T-cell (primary cell): ENCODE measurements at regions not wholly inside any gene's neighbourhood (a gene's known extent, or its start where the extent isn't known, plus 50 kb on each side); places are given as distances from the start of the nearest gene placed in this dataset.

ENCODE experiments used
- ATAC-seq, 4 experiments: fragments of 200-7000 bp in 3 of 4; fragments of 150-1000 bp in 1 of 4; cut with Tn5 transposase; replicated peaks in 1 of 4; 1 replicate in 3 of 4; 2 replicates in 1 of 4; pipeline ENCODE4 v1.10.0; 2021; ENCODE audit warnings: moderate library complexity in 3 of 4, mild to moderate bottlenecking in 2 of 4, moderate number of reproducible peaks in 1 of 4
- CTCF ChIA-PET, 2 donors: fragments of 300-600 bp; sonication (Branson Sonifier 250); formaldehyde crosslinking; loops; one replicate each; lab custom pipeline; 2022; ENCODE audit warnings: antibody characterized with exemption in 2 of 2; lab: Charles Lee
- POLR2A ChIA-PET, 2 donors: fragments of 300-600 bp; sonication (Branson Sonifier 250); formaldehyde crosslinking; loops; one replicate each; lab custom pipeline; 2022; ENCODE audit warnings: antibody characterized with exemption in 2 of 2; lab: Charles Lee
- DNase-seq, 35 experiments: peaks; one replicate each; pipeline versions ENCODE4 v3.0.0 to v3.0.0-alpha.2; 2013 to 2023
- H3K27ac ChIP-seq: one replicate; pipeline ENCODE4 v1.5.1; 2013; ENCODE audit warnings: low read length
- H3K27me3 ChIP-seq, 2 experiments: replicated peaks in 1 of 2; 1 replicate in 1 of 2; 2 replicates in 1 of 2; pipeline versions ENCODE4 v1.6.1 to v1.7.0; 2013; ENCODE audit warnings: low read length in 1 of 2, mixed read lengths in 1 of 2; ENCODE audit not compliant: control insufficient read depth in 2 of 2, insufficient read depth in 2 of 2; ENCODE audit errors: extremely low read depth in 1 of 2
- H3K36me3 ChIP-seq, 2 donors: 1 replicate in 1 of 2; 2 replicates in 1 of 2; pipeline versions ENCODE4 v1.6.1 to v1.7.0; 2013; ENCODE audit warnings: low read length in 1 of 2; ENCODE audit not compliant: control insufficient read depth in 2 of 2, insufficient read depth in 1 of 2; ENCODE audit errors: extremely low read depth in 1 of 2
- H3K4me1 ChIP-seq, 2 experiments: 1 replicate in 1 of 2; 2 replicates in 1 of 2; pipeline versions ENCODE4 v1.6.1 to v1.7.0; 2013; ENCODE audit warnings: low read length in 2 of 2, mixed read lengths in 1 of 2; ENCODE audit not compliant: insufficient read depth in 2 of 2, control insufficient read depth in 1 of 2; ENCODE audit errors: extremely low read depth in 1 of 2
- H3K4me3 ChIP-seq, 2 donors: 1 replicate in 1 of 2; 2 replicates in 1 of 2; pipeline versions ENCODE4 v1.5.1 to v1.7.0; 2013; ENCODE audit warnings: mild to moderate bottlenecking in 2 of 2, low read length in 1 of 2, moderate library complexity in 1 of 2; ENCODE audit not compliant: control insufficient read depth in 1 of 2; ENCODE audit errors: extremely low read depth in 1 of 2
- H3K9me3 ChIP-seq: 2 replicates; pipeline ENCODE4 v1.7.0; 2013
- H3K27ac Mint-ChIP-seq, 2 donors: one replicate each; pipeline ENCODE4 v1.8.0; 2020 to 2021; ENCODE audit warnings: mild to moderate bottlenecking in 2 of 2, mixed read lengths in 2 of 2
- H3K27me3 Mint-ChIP-seq, 2 donors: one replicate each; pipeline ENCODE4 v1.8.0; 2021 to 2022; ENCODE audit warnings: mixed read lengths in 2 of 2
- H3K36me3 Mint-ChIP-seq: one replicate; pipeline ENCODE4 v1.8.0; 2021; ENCODE audit warnings: mixed read lengths
- H3K4me1 Mint-ChIP-seq, 3 donors: one replicate each; pipeline ENCODE4 v1.8.0; 2020 to 2022; ENCODE audit warnings: mixed read lengths in 3 of 3, mild to moderate bottlenecking in 1 of 3
- H3K4me3 Mint-ChIP-seq, 3 donors: one replicate each; pipeline ENCODE4 v1.8.0; 2020 to 2022; ENCODE audit warnings: mild to moderate bottlenecking in 3 of 3, mixed read lengths in 3 of 3, moderate library complexity in 3 of 3
- H3K9me3 Mint-ChIP-seq, 3 donors: one replicate each; pipeline ENCODE4 v1.8.0; 2020 to 2022; ENCODE audit warnings: mixed read lengths in 3 of 3
- WGBS: methylation state at CpG from one replicate; pipeline ENCODE4 v1.1.5; 2013; ENCODE audit warnings: missing lambda C conversion rate; ENCODE audit not compliant: insufficient coverage; 5-methylcytosine and 5-hydroxymethylcytosine counted together

DNA sequence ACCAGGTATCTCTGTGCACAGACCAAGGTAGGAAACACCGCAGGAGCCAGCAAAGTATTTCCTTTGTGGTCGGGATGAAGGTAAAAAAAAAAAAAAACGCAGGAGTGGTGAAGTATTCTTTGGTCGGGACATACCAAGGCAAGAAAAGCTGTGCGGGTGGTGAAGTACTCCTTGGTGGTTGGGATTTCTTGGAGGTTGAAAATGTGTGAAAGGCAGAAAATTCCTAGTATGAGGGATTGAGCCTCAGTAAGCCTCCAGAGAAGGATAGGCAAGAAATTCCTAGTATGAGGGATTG lies 802.6 kb downstream of the PLA2G4A start:
- H3K4me1 Mint-ChIP-seq, result no peaks in the 10 kb centered on the region
- H3K9me3 Mint-ChIP-seq, result peaks cover 10 to 34% (median 18%) of the 10 kb centered on the region in 3 donors
- Histone ChIP-seq H3K27ac (no peak overlapping the region), H3K36me3 (no peaks in the 10 kb centered on the region), H3K9me3 (peaks cover 2% of the 10 kb centered on the region), H3K27me3 (no peaks in the 10 kb centered on the region), H3K4me1 (no peaks in the 10 kb centered on the region), H3K4me3 (no peak overlapping the region)
- no peaks in the 10 kb centered on the region for H3K27me3 Mint-ChIP-seq
- POLR2A ChIA-PET, result no interaction called here
- ATAC-seq, result no peak
- DNase-seq, result no peak
- no peaks in the 10 kb centered on the region for H3K36me3 Mint-ChIP-seq
- 79% methylated on average over 5 of the region's 5 CpGs for WGBS
- no peak overlapping the region for H3K4me3 Mint-ChIP-seq
- CTCF ChIA-PET, result no interaction called here
- no peak overlapping the region for H3K27ac Mint-ChIP-seq

DNA sequence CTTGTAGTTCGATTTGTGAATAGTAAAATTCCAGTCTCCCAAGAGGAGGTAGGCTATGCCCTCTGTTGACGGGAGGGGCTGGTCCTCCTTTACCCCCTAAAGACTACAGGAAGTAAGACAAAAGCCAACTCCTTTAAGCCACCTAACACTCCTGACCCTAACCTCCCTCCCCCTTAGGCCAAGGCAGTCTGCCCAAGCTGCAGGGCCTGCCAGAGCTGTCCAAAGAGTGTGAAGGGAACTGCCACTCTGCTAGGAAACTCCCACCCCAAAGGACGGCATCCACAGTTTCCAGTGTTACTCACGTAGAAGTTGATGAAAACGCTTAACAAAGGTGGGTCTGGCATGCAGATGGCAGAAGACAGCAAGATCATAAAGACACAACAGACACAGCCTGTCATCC lies 803.2 kb downstream of the PLA2G4A start:
- ChIA-PET POLR2A (no interaction called here), CTCF (no interaction called here)
- H3K4me1 Mint-ChIP-seq, result no peaks in the 10 kb centered on the region
- peaks cover 2% of the 10 kb centered on the region for H3K9me3 ChIP-seq
- no peaks in the 10 kb centered on the region for H3K27me3 Mint-ChIP-seq
- H3K36me3 Mint-ChIP-seq, result no peaks in the 10 kb centered on the region
- ATAC-seq, result no peak
- no peak overlapping the region for H3K4me3 ChIP-seq
- no peaks in the 10 kb centered on the region for H3K4me1 ChIP-seq
- peaks cover 16 to 37% (median 20%) of the 10 kb centered on the region in 3 donors for H3K9me3 Mint-ChIP-seq
- H3K36me3 ChIP-seq, result no peaks in the 10 kb centered on the region
- H3K27ac Mint-ChIP-seq, result no peak overlapping the region
- no CpG with 5 or more reads among the region's 5 CpGs for WGBS
- DNase-seq, result no peak
- no peak overlapping the region for H3K27ac ChIP-seq
- no peaks in the 10 kb centered on the region for H3K27me3 ChIP-seq
- no peak overlapping the region for H3K4me3 Mint-ChIP-seq

DNA sequence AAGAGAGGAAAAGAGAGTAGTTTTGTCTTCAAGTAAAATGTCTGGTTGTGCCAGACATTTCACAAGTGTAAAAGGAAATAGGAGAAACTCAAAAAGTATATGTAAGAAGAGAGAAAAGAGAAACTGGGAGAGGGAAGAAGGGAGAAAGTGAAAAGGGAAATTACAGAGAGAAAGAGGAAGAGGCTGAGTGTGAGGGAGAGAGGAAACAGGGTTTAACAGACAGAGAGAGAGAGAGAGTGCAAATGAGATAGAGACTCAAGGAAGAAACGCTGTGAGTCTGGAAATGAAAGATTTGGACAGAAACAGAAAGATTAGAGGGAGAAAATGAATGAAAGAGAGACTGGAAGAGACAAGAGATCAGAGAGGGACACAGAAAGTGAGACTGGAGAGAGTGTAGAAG lies 806.2 kb downstream of the PLA2G4A start:
- Mint-ChIP-seq H3K4me1 (no peaks in the 10 kb centered on the region), H3K27me3 (no peaks in the 10 kb centered on the region), H3K9me3 (peaks cover 18 to 41% (median 31%) of the 10 kb centered on the region in 3 donors), H3K36me3 (no peaks in the 10 kb centered on the region), H3K27ac (no peak overlapping the region), H3K4me3 (no peak overlapping the region)
- Histone ChIP-seq H3K27me3 (no peaks in the 10 kb centered on the region), H3K4me1 (no peaks in the 10 kb centered on the region), H3K4me3 (no peak overlapping the region), H3K36me3 (no peaks in the 10 kb centered on the region), H3K27ac (no peak overlapping the region), H3K9me3 (peaks cover 2% of the 10 kb centered on the region)
- 0% methylated on average over 1 of the region's 1 CpG for WGBS
- ChIA-PET CTCF (no interaction called here), POLR2A (no interaction called here)
- ATAC-seq, result no peak
- no peak for DNase-seq

DNA sequence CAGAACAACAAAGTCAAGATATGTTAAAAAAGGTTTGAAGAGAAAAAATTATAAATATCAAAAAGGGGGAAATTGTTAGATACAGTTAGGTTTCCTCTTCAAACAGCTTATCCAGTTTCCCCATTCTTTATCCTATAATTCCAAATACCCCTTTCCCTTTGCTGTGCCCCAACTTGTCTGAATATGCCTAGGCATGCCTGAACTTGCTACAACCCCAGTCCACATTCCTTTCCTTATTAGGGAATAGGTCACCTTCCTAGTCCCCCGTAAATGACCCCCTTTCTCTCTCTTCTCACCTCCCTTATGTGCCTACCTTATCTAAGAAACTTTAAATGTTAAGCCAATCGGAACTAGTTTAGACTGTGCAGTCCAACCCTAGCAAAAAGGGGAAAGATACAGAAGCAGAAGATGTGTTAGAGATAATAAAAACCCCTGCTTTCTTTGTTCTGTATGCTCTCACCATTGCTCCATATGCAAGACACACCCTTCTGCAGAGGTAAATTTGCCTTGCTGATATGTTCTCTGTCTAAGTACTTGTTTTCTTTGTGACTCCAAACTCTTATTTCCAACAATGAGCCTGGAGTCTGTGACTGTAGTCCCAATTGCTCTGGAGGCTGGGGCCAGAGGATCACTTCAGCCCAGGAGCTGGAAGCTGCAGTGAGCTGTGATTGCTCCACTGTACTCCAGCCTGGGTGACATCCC lies 810.1 kb downstream of the PLA2G4A start:
- Mint-ChIP-seq H3K27ac (no peak overlapping the region), H3K4me1 (no peaks in the 10 kb centered on the region), H3K36me3 (no peaks in the 10 kb centered on the region), H3K4me3 (no peak overlapping the region), H3K27me3 (no peaks in the 10 kb centered on the region), H3K9me3 (peaks cover 5 to 30% (median 28%) of the 10 kb centered on the region in 3 donors)
- CTCF ChIA-PET, result no interaction called here
- Histone ChIP-seq H3K36me3 (no peaks in the 10 kb centered on the region), H3K4me3 (no peak overlapping the region), H3K27me3 (no peaks in the 10 kb centered on the region), H3K27ac (no peak overlapping the region), H3K4me1 (no peaks in the 10 kb centered on the region), H3K9me3 (no peaks in the 10 kb centered on the region)
- no peak for DNase-seq
- POLR2A ChIA-PET, result no interaction called here
- WGBS, result no CpG with 5 or more reads among the region's 2 CpGs
- ATAC-seq, result no peak

DNA sequence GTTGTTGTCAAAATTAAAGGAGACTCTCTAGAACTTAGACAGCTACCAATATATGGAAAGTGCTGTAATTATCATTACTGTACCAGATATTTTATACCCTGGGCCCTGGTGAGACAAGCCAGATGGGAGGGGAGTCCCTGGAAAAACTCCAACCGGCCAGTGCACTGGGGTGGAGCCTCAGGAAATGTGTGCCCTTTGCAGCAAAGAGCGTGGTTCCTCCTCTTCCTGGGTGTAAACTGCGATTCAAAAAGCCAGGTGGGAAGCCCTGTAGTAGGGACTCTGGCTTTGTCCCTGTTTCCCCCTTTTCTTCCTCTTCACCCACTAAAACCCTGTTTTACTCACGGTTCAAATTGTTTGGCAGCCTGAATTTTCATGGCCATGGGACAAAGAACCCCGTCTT lies 812.3 kb downstream of the PLA2G4A start:
- ChIA-PET POLR2A (no interaction called here), CTCF (no interaction called here)
- Mint-ChIP-seq H3K4me1 (no peaks in the 10 kb centered on the region), H3K27me3 (no peaks in the 10 kb centered on the region), H3K9me3 (peaks cover 4 to 24% (median 23%) of the 10 kb centered on the region in 3 donors), H3K4me3 (no peak overlapping the region), H3K27ac (no peak overlapping the region), H3K36me3 (no peaks in the 10 kb centered on the region)
- Histone ChIP-seq H3K27ac (no peak overlapping the region), H3K4me1 (no peaks in the 10 kb centered on the region), H3K27me3 (no peaks in the 10 kb centered on the region), H3K4me3 (no peak overlapping the region), H3K36me3 (no peaks in the 10 kb centered on the region), H3K9me3 (no peaks in the 10 kb centered on the region)
- 83% methylated on average over 2 of the region's 5 CpGs for WGBS
- DNase-seq (no peak), ATAC-seq (no peak)

DNA sequence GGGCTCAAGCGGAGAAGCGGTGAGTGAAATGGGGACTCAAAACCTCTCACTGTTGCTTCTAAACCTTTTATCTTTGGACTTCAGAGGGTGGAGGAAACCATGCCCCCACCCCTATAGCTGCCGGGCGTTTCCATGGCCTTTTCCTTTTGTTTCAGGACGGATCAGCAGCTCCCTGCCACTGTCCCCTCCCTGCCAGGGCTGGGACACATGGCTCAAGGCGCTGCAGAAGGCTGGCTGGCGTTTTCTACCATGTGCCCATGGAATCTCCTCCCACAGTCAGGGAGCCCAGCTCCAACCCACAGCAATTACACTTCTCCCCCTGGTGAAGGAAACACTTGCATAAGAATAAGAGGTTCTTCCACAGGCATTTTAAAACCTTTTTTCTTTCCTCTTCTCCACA lies 812.7 kb downstream of the PLA2G4A start:
- ChIA-PET CTCF (no interaction called here), POLR2A (no interaction called here)
- 79% methylated on average over 5 of the region's 7 CpGs for WGBS
- DNase-seq (no peak), ATAC-seq (no peak)
- Mint-ChIP-seq H3K9me3 (peaks cover 2 to 23% (median 22%) of the 10 kb centered on the region in 3 donors), H3K4me1 (no peaks in the 10 kb centered on the region), H3K27me3 (no peaks in the 10 kb centered on the region), H3K4me3 (no peak overlapping the region), H3K27ac (no peak overlapping the region), H3K36me3 (no peaks in the 10 kb centered on the region)
- H3K27me3 ChIP-seq, result no peaks in the 10 kb centered on the region
- H3K9me3 ChIP-seq, result no peaks in the 10 kb centered on the region
- no peak overlapping the region for H3K4me3 ChIP-seq
- H3K4me1 ChIP-seq, result no peaks in the 10 kb centered on the region
- H3K27ac ChIP-seq, result no peak overlapping the region
- no peaks in the 10 kb centered on the region for H3K36me3 ChIP-seq

DNA sequence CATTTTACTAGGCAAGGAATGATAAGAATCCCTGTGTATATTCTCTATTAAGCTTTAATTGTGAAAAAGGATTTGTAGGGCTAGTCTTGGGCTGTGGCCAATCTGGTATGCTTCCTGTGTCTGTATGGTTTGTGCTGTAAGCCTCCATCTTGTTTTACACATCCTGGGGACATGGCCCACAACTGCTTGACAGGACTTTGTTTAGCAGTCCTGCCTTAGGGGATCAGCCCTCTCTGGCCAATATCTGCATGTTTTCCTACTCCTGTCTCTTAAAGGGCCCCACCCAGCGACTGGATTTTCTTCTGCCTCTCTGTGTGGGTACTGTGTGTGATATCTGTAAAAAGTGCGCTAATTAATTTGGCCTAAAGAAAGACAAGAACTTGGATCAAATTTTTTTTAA lies 813.2 kb downstream of the PLA2G4A start:
- Mint-ChIP-seq H3K9me3 (peaks cover 2 to 21% (median 18%) of the 10 kb centered on the region in 3 donors), H3K4me3 (no peak overlapping the region), H3K27me3 (no peaks in the 10 kb centered on the region), H3K36me3 (no peaks in the 10 kb centered on the region), H3K27ac (no peak overlapping the region), H3K4me1 (no peaks in the 10 kb centered on the region)
- ChIA-PET CTCF (no interaction called here), POLR2A (no interaction called here)
- Histone ChIP-seq H3K27me3 (no peaks in the 10 kb centered on the region), H3K27ac (no peak overlapping the region), H3K36me3 (no peaks in the 10 kb centered on the region), H3K4me1 (no peaks in the 10 kb centered on the region), H3K4me3 (no peak overlapping the region), H3K9me3 (no peaks in the 10 kb centered on the region)
- DNase-seq (no peak), ATAC-seq (no peak)
- no CpG with 5 or more reads among the region's 2 CpGs for WGBS
